GM23338 (cell line): ENCODE measurements at regions not wholly inside any gene's neighbourhood (a gene's known extent, or its start where the extent isn't known, plus 50 kb on each side); places are given as distances from the start of the nearest gene placed in this dataset.

Experiments used
- ATAC-seq: fragments of 200-7000 bp; cut with Tn5 transposase; 3 replicates; pipeline ENCODE4 v1.9.1; 2020
- DNase-seq: peaks from one replicate; pipeline ENCODE4 v3.0.0-alpha.2; 2015; ENCODE audit warnings: low spot score
- H2AFZ ChIP-seq: fragments of 200-600 bp; sonication (generic); 2 replicates; pipeline ENCODE4 v1.8.0; 2016; ENCODE audit warnings: antibody characterized with exemption, mild to moderate bottlenecking, moderate library complexity
- H3F3A ChIP-seq: fragments of 200-600 bp; sonication (generic); replicated peaks from 2 replicates; pipeline ENCODE4 v1.8.0; 2017; ENCODE audit warnings: antibody characterized with exemption, mixed run types, low read depth
- H3K27ac ChIP-seq: fragments of 200-600 bp; sonication (generic); 2 replicates; pipeline ENCODE4 v1.6.1; 2016; ENCODE audit warnings: low read depth
- H3K27me3 ChIP-seq: fragments of 200-600 bp; sonication (generic); 2 replicates; pipeline ENCODE4 v1.8.0; 2016; ENCODE audit warnings: mild to moderate bottlenecking, mixed run types, moderate library complexity; ENCODE audit not compliant: insufficient read depth
- H3K36me3 ChIP-seq: fragments of 200-600 bp; sonication (generic); 2 replicates; pipeline ENCODE4 v1.8.0; 2016; ENCODE audit warnings: mild to moderate bottlenecking; ENCODE audit not compliant: insufficient read depth
- H3K4me1 ChIP-seq: fragments of 200-600 bp; sonication (generic); 2 replicates; pipeline ENCODE4 v1.8.0; 2016; ENCODE audit warnings: mild to moderate bottlenecking, moderate library complexity; ENCODE audit not compliant: insufficient read depth
- H3K4me2 ChIP-seq: fragments of 200-600 bp; sonication (generic); 2 replicates; pipeline ENCODE4 v1.7.1; 2017; ENCODE audit warnings: mixed run types
- H3K4me3 ChIP-seq: fragments of 200-600 bp; sonication (generic); 2 replicates; pipeline ENCODE4 v1.6.1; 2016; ENCODE audit warnings: mixed run types
- H3K79me2 ChIP-seq: fragments of 200-600 bp; sonication (generic); replicated peaks from 2 replicates; pipeline ENCODE4 v1.8.0; 2017; ENCODE audit warnings: mild to moderate bottlenecking; ENCODE audit not compliant: insufficient read depth
- H3K9me2 ChIP-seq: fragments of 200-600 bp; sonication (generic); 2 replicates; pipeline ENCODE4 v1.8.0; 2017; ENCODE audit not compliant: insufficient read depth
- H4K20me1 ChIP-seq: fragments of 200-600 bp; sonication (generic); replicated peaks from 2 replicates; pipeline ENCODE4 v1.8.0; 2017; ENCODE audit warnings: mild to moderate bottlenecking; ENCODE audit not compliant: insufficient read depth
- H3K27ac Mint-ChIP-seq: 2 replicates; pipeline ENCODE4 v1.8.0; 2020; ENCODE audit warnings: inconsistent platforms, mild to moderate bottlenecking, moderate library complexity, mixed read lengths
- H3K27me3 Mint-ChIP-seq: 3 replicates; pipeline ENCODE4 v1.8.0; 2022; ENCODE audit warnings: low read depth, mild to moderate bottlenecking, moderate library complexity, mixed read lengths, inconsistent platforms; ENCODE audit not compliant: insufficient read depth, poor library complexity
- H3K36me3 Mint-ChIP-seq: 3 replicates; pipeline ENCODE4 v1.8.0; 2021; ENCODE audit warnings: low read depth, mild to moderate bottlenecking, inconsistent platforms, moderate library complexity, mixed read lengths
- H3K4me1 Mint-ChIP-seq: 3 replicates; pipeline ENCODE4 v1.8.0; 2020; ENCODE audit warnings: mild to moderate bottlenecking, inconsistent platforms, mixed read lengths
- H3K4me3 Mint-ChIP-seq: 3 replicates; pipeline ENCODE4 v1.8.0; 2021; ENCODE audit warnings: moderate library complexity, mild to moderate bottlenecking, inconsistent platforms, mixed read lengths
- H3K9me3 Mint-ChIP-seq: 3 replicates; pipeline ENCODE4 v1.8.0; 2020; ENCODE audit warnings: moderate library complexity, mild to moderate bottlenecking, inconsistent platforms, mixed read lengths
- CREB1 ChIP-seq: fragments of 250-450 bp; sonication (Bioruptor Pico); IDR thresholded peaks from 2 replicates; pipeline ENCODE4 v1.5.0; 2020; ENCODE audit warnings: low read depth, mild to moderate bottlenecking, moderate library complexity
- CTCF ChIP-seq, 2 experiments: fragments of 200-600 bp in 1 of 2; sonication (generic) in 1 of 2; conservative IDR thresholded peaks; 2 replicates each; pipeline versions ENCODE4 v1.5.1 to v1.6.1; 2016 to 2017; ENCODE audit warnings: antibody characterized with exemption in 2 of 2, low read depth in 2 of 2, mild to moderate bottlenecking in 2 of 2, moderate library complexity in 1 of 2
- EZH2 ChIP-seq: fragments of 200-600 bp; sonication (generic); IDR thresholded peaks from one replicate; pipeline ENCODE4 v1.8.0; 2017; ENCODE audit warnings: antibody characterized with exemption, mild to moderate bottlenecking, low read depth; ENCODE audit not compliant: unreplicated experiment
- EZH2phosphoT487 ChIP-seq: fragments of 200-600 bp; sonication (generic); IDR thresholded peaks from one replicate; pipeline ENCODE4 v1.8.1; 2018; ENCODE audit warnings: antibody characterized with exemption; ENCODE audit not compliant: unreplicated experiment
- JUNB ChIP-seq: IDR thresholded peaks from one replicate; pipeline ENCODE4 v1.6.1; 2016; ENCODE audit warnings: antibody characterized with exemption; ENCODE audit not compliant: unreplicated experiment
- NANOG ChIP-seq: IDR thresholded peaks from 2 replicates; pipeline ENCODE4 v1.6.1; 2016; ENCODE audit warnings: antibody characterized with exemption, borderline replicate concordance
- POLR2AphosphoS5 ChIP-seq: IDR thresholded peaks from 2 replicates; pipeline ENCODE4 v1.6.1; 2016; ENCODE audit warnings: antibody characterized with exemption, low read depth
- STAT1 ChIP-seq: IDR thresholded peaks from one replicate; pipeline ENCODE4 v1.6.1; 2016; ENCODE audit warnings: antibody characterized with exemption; ENCODE audit not compliant: unreplicated experiment
- ZNF114 ChIP-seq: fragments of 250-450 bp; sonication (Bioruptor Pico); IDR thresholded peaks from 2 replicates; pipeline ENCODE4 v1.5.0; 2020; ENCODE audit warnings: mild to moderate bottlenecking, moderate library complexity
- ZNF331 ChIP-seq: fragments of 250-450 bp; sonication (Bioruptor Pico); IDR thresholded peaks from 2 replicates; pipeline ENCODE4 v1.5.0; 2020; ENCODE audit warnings: low read depth, mild to moderate bottlenecking, moderate library complexity
- TF ChIP-seq, protein P1 (sequence below): IDR thresholded peaks from 2 replicates; pipeline ENCODE4 v1.6.1; 2016; ENCODE audit warnings: antibody characterized with exemption

DNA sequence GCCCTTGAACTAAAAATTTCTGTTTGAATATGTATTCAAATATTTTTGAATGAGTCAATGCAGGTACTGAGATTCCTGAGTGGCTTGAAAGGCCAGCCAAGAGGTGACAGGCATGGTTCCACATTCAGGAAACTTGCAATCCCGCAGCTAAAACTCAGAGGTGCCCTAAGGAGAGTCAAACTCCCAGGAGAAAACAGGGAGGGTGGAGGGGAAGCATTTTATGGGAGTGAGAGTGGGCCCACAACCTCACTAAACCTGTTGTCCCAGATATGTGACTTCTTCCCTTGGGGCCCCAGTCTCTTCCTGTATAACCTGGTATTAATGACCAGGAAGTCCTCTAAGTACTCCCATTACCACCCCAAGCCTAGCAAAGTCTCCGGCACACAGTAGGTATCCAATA is 189.6 kb downstream of the PLPP3 start (continued):
- no peak for TF ChIP-seq EZH2
- TF ChIP-seq CTCF (conservative IDR thresholded peaks at IDR 0.05; ENCODE audit: low read depth in 2 of 2), result no peak
- no peak for TF ChIP-seq ZNF331 (CRISPR knock-in tag)
- no peak for TF ChIP-seq JUNB
- TF ChIP-seq, protein P1, sequence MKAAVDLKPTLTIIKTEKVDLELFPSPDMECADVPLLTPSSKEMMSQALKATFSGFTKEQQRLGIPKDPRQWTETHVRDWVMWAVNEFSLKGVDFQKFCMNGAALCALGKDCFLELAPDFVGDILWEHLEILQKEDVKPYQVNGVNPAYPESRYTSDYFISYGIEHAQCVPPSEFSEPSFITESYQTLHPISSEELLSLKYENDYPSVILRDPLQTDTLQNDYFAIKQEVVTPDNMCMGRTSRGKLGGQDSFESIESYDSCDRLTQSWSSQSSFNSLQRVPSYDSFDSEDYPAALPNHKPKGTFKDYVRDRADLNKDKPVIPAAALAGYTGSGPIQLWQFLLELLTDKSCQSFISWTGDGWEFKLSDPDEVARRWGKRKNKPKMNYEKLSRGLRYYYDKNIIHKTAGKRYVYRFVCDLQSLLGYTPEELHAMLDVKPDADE, result no peak

GRCh38 chr1:56387071-56387740 is 192.2 kb downstream of the PLPP3 start:
- H3K27me3 ChIP-seq, result no peaks in the 10 kb centered on the region
- Mint-ChIP-seq H3K9me3 (no peaks in the 10 kb centered on the region), H3K27ac (peak overlapping the region; percentile 17; the same call in 1 of the 2 replicates), H3K4me1 (peaks cover 25% of the 10 kb centered on the region), H3K36me3 (no peaks in the 10 kb centered on the region), H3K27me3 (no peaks in the 10 kb centered on the region), H3K4me3 (no peak overlapping the region)
- no peak overlapping the region for H3K4me3 ChIP-seq
- H3K9me2 ChIP-seq, result no peaks in the 10 kb centered on the region
- H3K27ac ChIP-seq, result no peak overlapping the region
- no peaks in the 10 kb centered on the region for H3K36me3 ChIP-seq
- H3F3A ChIP-seq, result no peaks in the 10 kb centered on the region
- no peaks in the 10 kb centered on the region for H4K20me1 ChIP-seq
- no peak overlapping the region for H2AFZ ChIP-seq
- peaks cover 16% of the 10 kb centered on the region for H3K4me1 ChIP-seq
- no peak overlapping the region for H3K4me2 ChIP-seq
- DNase-seq (no peak), ATAC-seq (no peak)
- H3K79me2 ChIP-seq, result no peaks in the 10 kb centered on the region
- TF ChIP-seq CREB1 (CRISPR knock-in tag), result no peak
- TF ChIP-seq ZNF331 (CRISPR knock-in tag), result no peak
- TF ChIP-seq EZH2, result no peak
- TF ChIP-seq POLR2AphosphoS5, result no peak
- no peak for TF ChIP-seq CTCF (conservative IDR thresholded peaks at IDR 0.05; ENCODE audit: low read depth in 2 of 2)
- no peak for TF ChIP-seq NANOG
- TF ChIP-seq EZH2phosphoT487, result no peak
- TF ChIP-seq, protein P1, result no peak
- no peak for TF ChIP-seq ZNF114
- no peak for TF ChIP-seq STAT1
- no peak for TF ChIP-seq JUNB
